ENCODE measurements at regions not wholly inside any gene's neighbourhood (a gene's known extent, or its start where the extent isn't known, plus 50 kb on each side); places are given as distances from the start of the nearest gene placed in this dataset.

DNA sequence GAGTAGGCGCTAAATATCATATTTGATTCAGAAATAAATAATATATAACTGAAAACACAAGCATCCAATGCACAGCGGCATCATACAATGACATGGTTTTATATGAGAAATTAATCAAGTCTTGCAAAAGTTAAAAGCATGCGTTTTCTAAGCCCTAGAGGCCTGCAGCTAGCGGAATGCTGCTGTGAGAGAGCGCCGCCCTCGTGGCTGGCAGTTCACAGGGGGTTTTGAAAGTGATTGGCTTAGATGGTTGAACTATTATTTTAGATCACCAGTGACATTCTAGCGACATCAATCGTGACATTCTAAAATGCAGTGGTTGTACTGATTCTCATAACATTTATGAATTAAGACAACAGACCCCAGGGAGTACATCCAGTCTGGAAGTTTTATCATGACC, 235.2 kb upstream of the MGMT start:
- no peak overlapping the region for H3K4me3 Mint-ChIP-seq
- no peaks in the 10 kb centered on the region for H3K9me3 Mint-ChIP-seq
- H3K27me3 Mint-ChIP-seq: peaks cover 3% of the 10 kb centered on the region
- peaks cover 28% of the 10 kb centered on the region for H3K4me1 Mint-ChIP-seq (ENCODE audit: unreplicated experiment)
- no peak for DNase-seq (ENCODE audit: extremely low spot score, unreplicated experiment)
- H3K27ac Mint-ChIP-seq: no peak overlapping the region
- no peaks in the 10 kb centered on the region for H3K36me3 Mint-ChIP-seq
- TF ChIP-seq, protein P1, sequence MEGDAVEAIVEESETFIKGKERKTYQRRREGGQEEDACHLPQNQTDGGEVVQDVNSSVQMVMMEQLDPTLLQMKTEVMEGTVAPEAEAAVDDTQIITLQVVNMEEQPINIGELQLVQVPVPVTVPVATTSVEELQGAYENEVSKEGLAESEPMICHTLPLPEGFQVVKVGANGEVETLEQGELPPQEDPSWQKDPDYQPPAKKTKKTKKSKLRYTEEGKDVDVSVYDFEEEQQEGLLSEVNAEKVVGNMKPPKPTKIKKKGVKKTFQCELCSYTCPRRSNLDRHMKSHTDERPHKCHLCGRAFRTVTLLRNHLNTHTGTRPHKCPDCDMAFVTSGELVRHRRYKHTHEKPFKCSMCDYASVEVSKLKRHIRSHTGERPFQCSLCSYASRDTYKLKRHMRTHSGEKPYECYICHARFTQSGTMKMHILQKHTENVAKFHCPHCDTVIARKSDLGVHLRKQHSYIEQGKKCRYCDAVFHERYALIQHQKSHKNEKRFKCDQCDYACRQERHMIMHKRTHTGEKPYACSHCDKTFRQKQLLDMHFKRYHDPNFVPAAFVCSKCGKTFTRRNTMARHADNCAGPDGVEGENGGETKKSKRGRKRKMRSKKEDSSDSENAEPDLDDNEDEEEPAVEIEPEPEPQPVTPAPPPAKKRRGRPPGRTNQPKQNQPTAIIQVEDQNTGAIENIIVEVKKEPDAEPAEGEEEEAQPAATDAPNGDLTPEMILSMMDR (conservative IDR thresholded peaks at IDR 0.05): no peak

GRCh38 chr10:129233351-129234148, 233.5 kb upstream of the MGMT start:
- no peaks in the 10 kb centered on the region for H3K36me3 Mint-ChIP-seq
- no peak overlapping the region for H3K27ac Mint-ChIP-seq
- H3K9me3 Mint-ChIP-seq: no peaks in the 10 kb centered on the region
- peaks cover 3% of the 10 kb centered on the region for H3K27me3 Mint-ChIP-seq
- TF ChIP-seq, protein P1 (conservative IDR thresholded peaks at IDR 0.05): no peak
- H3K4me3 Mint-ChIP-seq: no peak overlapping the region
- H3K4me1 Mint-ChIP-seq (ENCODE audit: unreplicated experiment): peaks cover 28% of the 10 kb centered on the region
- DNase-seq (ENCODE audit: extremely low spot score, unreplicated experiment): no peak

GRCh38 chr10:129236274-129236691, 230.8 kb upstream of the MGMT start:
- H3K27me3 Mint-ChIP-seq: peaks cover 3% of the 10 kb centered on the region

GRCh38 chr10:129241461-129241860, 225.6 kb upstream of the MGMT start:
- Mint-ChIP-seq H3K27ac (no peak overlapping the region), H3K4me1 (ENCODE audit: unreplicated experiment) (no peaks in the 10 kb centered on the region), H3K27me3 (peaks cover 3% of the 10 kb centered on the region), H3K4me3 (no peak overlapping the region), H3K36me3 (no peaks in the 10 kb centered on the region), H3K9me3 (no peaks in the 10 kb centered on the region)
- TF ChIP-seq, protein P1 (conservative IDR thresholded peaks at IDR 0.05): no peak
- DNase-seq (ENCODE audit: extremely low spot score, unreplicated experiment): no peak

More at GRCh38 chr10:129236274-129236691, 230.8 kb upstream of the MGMT start:
- no peak for DNase-seq (ENCODE audit: extremely low spot score, unreplicated experiment)
- peaks cover 28% of the 10 kb centered on the region for H3K4me1 Mint-ChIP-seq (ENCODE audit: unreplicated experiment)
- no peaks in the 10 kb centered on the region for H3K36me3 Mint-ChIP-seq
- no peaks in the 10 kb centered on the region for H3K9me3 Mint-ChIP-seq
- TF ChIP-seq, protein P1 (conservative IDR thresholded peaks at IDR 0.05): no peak
- H3K4me3 Mint-ChIP-seq: no peak overlapping the region
- no peak overlapping the region for H3K27ac Mint-ChIP-seq

GRCh38 chr10:129244298-129244697, 222.7 kb upstream of the MGMT start:
- Mint-ChIP-seq H3K36me3 (no peaks in the 10 kb centered on the region), H3K27ac (no peak overlapping the region), H3K4me1 (ENCODE audit: unreplicated experiment) (no peaks in the 10 kb centered on the region), H3K27me3 (peaks cover 8% of the 10 kb centered on the region), H3K9me3 (no peaks in the 10 kb centered on the region), H3K4me3 (no peak overlapping the region)
- TF ChIP-seq, protein P1 (conservative IDR thresholded peaks at IDR 0.05): no peak
- DNase-seq (ENCODE audit: extremely low spot score, unreplicated experiment): no peak

All from type B pancreatic cell (in vitro differentiated cells).